NCI-H187 (cell line): ENCODE measurements at regions not wholly inside any gene's neighbourhood (a gene's known extent, or its start where the extent isn't known, plus 50 kb on each side); places are given as distances from the start of the nearest gene placed in this dataset.

Source experiments
- DNase-seq, 2 experiments: peaks; one replicate each; lab custom pipeline; 2025; lab: John Stamatoyannopoulos, UW

- no peak for DNase-seq
Measured at GRCh38 chr1:5568321-5568720, 423.9 kb downstream of the NPHP4 start.

GRCh38 chr1:5567839-5568238 is 424.4 kb downstream of the NPHP4 start:
- no peak for DNase-seq

GRCh38 chr1:5566924-5567323 is 425.3 kb downstream of the NPHP4 start:
- no peak for DNase-seq

- DNase-seq = no peak
Measured at GRCh38 chr1:5565281-5566125, 426.7 kb downstream of the NPHP4 start.

- no peak for DNase-seq
Measured at GRCh38 chr1:5564578-5565257, 427.5 kb downstream of the NPHP4 start.

- DNase-seq = no peak
Measured at GRCh38 chr1:5563861-5564577, 428.2 kb downstream of the NPHP4 start.

- DNase-seq = no peak
Measured at GRCh38 chr1:5562769-5563168, 429.5 kb downstream of the NPHP4 start.

- DNase-seq = no peak
Measured at GRCh38 chr1:5562331-5562730, 429.9 kb downstream of the NPHP4 start.

- no peak for DNase-seq
Measured at GRCh38 chr1:5559078-5559477, 433.1 kb downstream of the NPHP4 start.

- no peak for DNase-seq
Measured at GRCh38 chr1:5555853-5556252, 436.4 kb downstream of the NPHP4 start.

- DNase-seq = no peak
Measured at GRCh38 chr1:5554784-5555183, 437.4 kb downstream of the NPHP4 start.

- no peak for DNase-seq
Measured at GRCh38 chr1:5554111-5554510, 438.1 kb downstream of the NPHP4 start.

GRCh38 chr1:5552787-5553484 is 439.3 kb downstream of the NPHP4 start:
- no peak for DNase-seq

GRCh38 chr1:5551274-5551975 is 440.8 kb downstream of the NPHP4 start:
- DNase-seq = peak; percentile 28 to 53

GRCh38 chr1:5548266-5548665 is 444.0 kb downstream of the NPHP4 start:
- DNase-seq = no peak

GRCh38 chr1:5543235-5543634 is 449.0 kb downstream of the NPHP4 start:
- no peak for DNase-seq

- no peak for DNase-seq
Measured at GRCh38 chr1:5532811-5533210, 459.4 kb downstream of the NPHP4 start.

- no peak for DNase-seq
Measured at GRCh38 chr1:5526822-5527551, 465.2 kb downstream of the NPHP4 start.

GRCh38 chr1:5526385-5526750 is 465.9 kb downstream of the NPHP4 start:
- DNase-seq = no peak

- DNase-seq = no peak
Measured at GRCh38 chr1:5525597-5526384, 466.4 kb downstream of the NPHP4 start.
